ENCODE measurements at regions not wholly inside any gene's neighbourhood (a gene's known extent, or its start where the extent isn't known, plus 50 kb on each side); places are given as distances from the start of the nearest gene placed in this dataset.

DNA sequence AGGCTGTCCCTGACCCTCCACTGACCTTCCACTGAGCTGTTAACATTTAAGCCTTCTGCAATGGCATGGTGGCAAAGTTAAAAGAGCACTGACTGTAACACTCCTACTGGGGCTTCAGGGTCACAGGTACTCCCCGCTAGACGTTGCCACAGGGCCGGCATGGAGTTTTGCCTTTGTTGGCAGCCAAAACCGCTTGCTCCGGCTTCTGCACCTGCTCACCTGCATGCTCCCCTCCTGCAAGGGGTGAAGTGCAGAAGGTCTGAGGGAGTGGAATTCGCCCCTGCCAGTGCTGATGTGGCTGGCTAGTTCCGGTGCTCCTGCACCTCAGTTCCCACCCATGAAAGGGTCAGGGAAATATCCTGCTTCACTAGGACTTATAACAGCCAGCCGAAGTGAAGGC is 571.4 kb downstream of the RAPGEF2 start:
- ATAC-seq, result no peak

More for the DNA sequence above, 571.4 kb downstream of the RAPGEF2 start:
- H3K79me2 ChIP-seq (ENCODE audit: insufficient read depth, low read length), result no peaks in the 10 kb centered on the region
- H3K27ac ChIP-seq (ENCODE audit: low read depth, low read length), result no peak overlapping the region
- no peak for DNase-seq (ENCODE audit: low read depth, low spot score)
- no peak overlapping the region for H3K4me2 ChIP-seq (ENCODE audit: low read length)
- no peaks in the 10 kb centered on the region for H3K4me1 ChIP-seq (ENCODE audit: control insufficient read depth in 1 of 2, insufficient read depth in 2 of 2, low read length in 2 of 2)
- no peaks in the 10 kb centered on the region for H3K36me3 ChIP-seq (ENCODE audit: control insufficient read depth in 1 of 2, insufficient read depth in 2 of 2, low read length in 2 of 2)
- intact Hi-C loops (cut with micrococcal nuclease), result no loop called here
- no peak overlapping the region for H3K4me3 ChIP-seq (replicated peaks in 1 of 2; ENCODE audit: low read depth in 1 of 2, low read length in 2 of 2)
- H3K9me2 ChIP-seq (ENCODE audit: insufficient read depth), result no peaks in the 10 kb centered on the region
- no peak overlapping the region for H3K9ac ChIP-seq (ENCODE audit: low read length)
- no peaks in the 10 kb centered on the region for H4K20me1 ChIP-seq (ENCODE audit: insufficient read depth)
- H3K27me3 ChIP-seq (ENCODE audit: insufficient read depth, low read length), result no peaks in the 10 kb centered on the region
- ChIA-PET CTCF (no interaction called here), RAD21 (ENCODE audit: low non-redundant PET in 1 of 2, low total read pairs in 2 of 2, uncharacterized antibody in 2 of 2, unreplicated experiment in 2 of 2) (no interaction called here), POLR2A (no interaction called here)
- H3K9me3 ChIP-seq (ENCODE audit: control insufficient read depth in 1 of 2, insufficient read depth in 1 of 2, low read depth in 1 of 2, low read length in 2 of 2), result no peaks in the 10 kb centered on the region
- no peak for TF ChIP-seq TCF7L2 (IDR thresholded peaks at IDR 0.05; ENCODE audit: borderline replicate concordance, extremely low read depth, insufficient read depth, insufficient read length)
- TF ChIP-seq SP1 (IDR thresholded peaks at IDR 0.05; ENCODE audit: low read depth), result no peak
- no peak for TF ChIP-seq FOSL1 (IDR thresholded peaks at IDR 0.05; ENCODE audit: low read depth)
- no peak for TF ChIP-seq ZBTB33 (IDR thresholded peaks at IDR 0.05; ENCODE audit: extremely low read depth, insufficient replicate concordance, low read length)
- TF ChIP-seq MAX (IDR thresholded peaks at IDR 0.05), result no peak
- TF ChIP-seq RAD21 (IDR thresholded peaks at IDR 0.05; ENCODE audit: low read depth), result no peak
- TF ChIP-seq EGR1 (IDR thresholded peaks at IDR 0.05; ENCODE audit: low read depth), result no peak
- TF ChIP-seq, protein P1, sequence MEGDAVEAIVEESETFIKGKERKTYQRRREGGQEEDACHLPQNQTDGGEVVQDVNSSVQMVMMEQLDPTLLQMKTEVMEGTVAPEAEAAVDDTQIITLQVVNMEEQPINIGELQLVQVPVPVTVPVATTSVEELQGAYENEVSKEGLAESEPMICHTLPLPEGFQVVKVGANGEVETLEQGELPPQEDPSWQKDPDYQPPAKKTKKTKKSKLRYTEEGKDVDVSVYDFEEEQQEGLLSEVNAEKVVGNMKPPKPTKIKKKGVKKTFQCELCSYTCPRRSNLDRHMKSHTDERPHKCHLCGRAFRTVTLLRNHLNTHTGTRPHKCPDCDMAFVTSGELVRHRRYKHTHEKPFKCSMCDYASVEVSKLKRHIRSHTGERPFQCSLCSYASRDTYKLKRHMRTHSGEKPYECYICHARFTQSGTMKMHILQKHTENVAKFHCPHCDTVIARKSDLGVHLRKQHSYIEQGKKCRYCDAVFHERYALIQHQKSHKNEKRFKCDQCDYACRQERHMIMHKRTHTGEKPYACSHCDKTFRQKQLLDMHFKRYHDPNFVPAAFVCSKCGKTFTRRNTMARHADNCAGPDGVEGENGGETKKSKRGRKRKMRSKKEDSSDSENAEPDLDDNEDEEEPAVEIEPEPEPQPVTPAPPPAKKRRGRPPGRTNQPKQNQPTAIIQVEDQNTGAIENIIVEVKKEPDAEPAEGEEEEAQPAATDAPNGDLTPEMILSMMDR (IDR thresholded peaks at IDR 0.05 in 2 of 3, conservative IDR thresholded peaks at IDR 0.05 in 1 of 3; ENCODE audit: borderline replicate concordance in 1 of 3, insufficient read depth in 1 of 3, low read depth in 2 of 3, low read length in 2 of 3), result no peak
- TF ChIP-seq CBX3 (IDR thresholded peaks at IDR 0.05; ENCODE audit: low read depth), result no peak
- no peak for TF ChIP-seq ELF1 (IDR thresholded peaks at IDR 0.05; ENCODE audit: borderline replicate concordance, low read depth)
- TF ChIP-seq CEBPB (IDR thresholded peaks at IDR 0.05; ENCODE audit: low read depth), result no peak
- TF ChIP-seq SRF (IDR thresholded peaks at IDR 0.05; ENCODE audit: low read depth), result no peak
- TF ChIP-seq POLR2A (IDR thresholded peaks at IDR 0.05; ENCODE audit: borderline replicate concordance, extremely low read depth, insufficient read depth, insufficient read length), result no peak
- no peak for TF ChIP-seq YY1 (IDR thresholded peaks at IDR 0.05; ENCODE audit: extremely low read depth, insufficient replicate concordance, low read depth, low read length)
- no peak for TF ChIP-seq REST (IDR thresholded peaks at IDR 0.05; ENCODE audit: low read depth)
- no peak overlapping the region for H2AFZ ChIP-seq (ENCODE audit: low read depth, low read length, poor library complexity, severe bottlenecking)
- no TSS peak for BruUV-seq (replicated peaks)

Measured in HCT116 (cell line).